ENCODE measurements at regions not wholly inside any gene's neighbourhood (a gene's known extent, or its start where the extent isn't known, plus 50 kb on each side); places are given as distances from the start of the nearest gene placed in this dataset.

DNA sequence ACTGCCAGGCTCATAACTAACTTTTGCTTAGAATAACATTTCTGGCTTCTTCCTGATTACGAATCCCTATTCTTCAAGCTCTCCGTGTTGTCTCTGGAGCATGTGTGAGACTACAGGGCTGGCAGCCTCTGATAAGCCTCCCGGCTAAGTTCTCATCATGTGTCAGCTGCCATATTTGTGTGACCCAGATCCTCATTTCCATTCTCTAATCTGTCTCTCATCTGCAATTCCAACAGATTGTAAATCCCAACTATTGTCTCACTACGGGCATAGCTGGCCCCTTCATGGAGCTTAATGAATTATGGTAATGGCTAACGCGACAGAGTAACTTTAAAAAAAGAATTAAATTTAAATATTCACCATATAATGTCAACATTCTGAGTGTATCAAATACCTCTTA, 165.4 kb downstream of the CMPK2 start:
- H3K4me1 ChIP-seq, result no peaks in the 10 kb centered on the region
- no peak overlapping the region for H3K27ac ChIP-seq
- no peak overlapping the region for H3K4me3 ChIP-seq
- DNase-seq, result no peak
- intact Hi-C loops (cut with DNase I), result no loop called here
- TF ChIP-seq, protein P1, sequence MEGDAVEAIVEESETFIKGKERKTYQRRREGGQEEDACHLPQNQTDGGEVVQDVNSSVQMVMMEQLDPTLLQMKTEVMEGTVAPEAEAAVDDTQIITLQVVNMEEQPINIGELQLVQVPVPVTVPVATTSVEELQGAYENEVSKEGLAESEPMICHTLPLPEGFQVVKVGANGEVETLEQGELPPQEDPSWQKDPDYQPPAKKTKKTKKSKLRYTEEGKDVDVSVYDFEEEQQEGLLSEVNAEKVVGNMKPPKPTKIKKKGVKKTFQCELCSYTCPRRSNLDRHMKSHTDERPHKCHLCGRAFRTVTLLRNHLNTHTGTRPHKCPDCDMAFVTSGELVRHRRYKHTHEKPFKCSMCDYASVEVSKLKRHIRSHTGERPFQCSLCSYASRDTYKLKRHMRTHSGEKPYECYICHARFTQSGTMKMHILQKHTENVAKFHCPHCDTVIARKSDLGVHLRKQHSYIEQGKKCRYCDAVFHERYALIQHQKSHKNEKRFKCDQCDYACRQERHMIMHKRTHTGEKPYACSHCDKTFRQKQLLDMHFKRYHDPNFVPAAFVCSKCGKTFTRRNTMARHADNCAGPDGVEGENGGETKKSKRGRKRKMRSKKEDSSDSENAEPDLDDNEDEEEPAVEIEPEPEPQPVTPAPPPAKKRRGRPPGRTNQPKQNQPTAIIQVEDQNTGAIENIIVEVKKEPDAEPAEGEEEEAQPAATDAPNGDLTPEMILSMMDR (IDR thresholded peaks at IDR 0.05), result no peak
- no peak for TF ChIP-seq POLR2A (IDR thresholded peaks at IDR 0.05)
- H3K36me3 ChIP-seq, result no peaks in the 10 kb centered on the region
- H3K9me3 ChIP-seq, result peaks cover 0 to 9% (median 3%) of the 10 kb centered on the region in 3 donors
- 62 to 78% methylated on average over 6 of the region's 6 CpGs for WGBS, 2 donors
- H3K27me3 ChIP-seq, result no peaks in the 10 kb centered on the region

DNA sequence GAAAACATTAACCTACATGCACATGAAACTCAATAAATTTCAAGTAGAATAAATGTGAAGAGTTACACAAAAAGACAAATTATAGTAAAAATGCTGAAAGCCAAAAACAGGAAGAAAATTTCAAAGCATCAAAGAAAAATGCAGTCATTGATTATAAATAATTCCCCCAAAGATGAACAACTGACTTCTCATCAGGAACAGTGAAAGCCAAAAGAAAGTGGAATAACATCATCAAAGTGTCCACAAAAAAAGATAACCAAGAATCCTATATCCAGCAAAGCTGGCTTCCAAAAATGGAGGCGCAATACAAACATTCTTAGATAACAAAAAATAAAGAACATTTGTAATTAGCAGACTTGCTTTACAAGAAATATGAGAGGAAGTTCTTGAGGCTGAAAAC, 161.6 kb downstream of the CMPK2 start:
- H3K27ac ChIP-seq, result no peak overlapping the region

DNA sequence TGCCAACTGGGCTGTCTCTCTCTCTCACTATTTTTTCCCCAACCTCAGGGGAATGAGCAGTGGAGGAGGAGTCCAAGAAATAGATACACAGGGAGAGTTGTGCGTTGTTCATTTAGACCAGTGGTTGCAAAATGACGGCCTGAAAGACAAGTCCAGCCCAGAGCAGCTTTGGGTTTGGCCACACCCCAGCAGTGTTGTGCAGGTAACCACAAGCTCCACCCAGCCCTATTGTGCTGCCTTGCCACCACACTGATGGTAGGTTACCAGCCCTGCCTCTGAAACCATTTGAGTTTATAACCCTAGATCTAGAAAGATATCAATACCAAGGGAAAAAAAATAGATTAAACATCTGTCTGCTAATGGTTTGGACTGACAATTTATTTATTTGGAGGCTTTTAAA, 144.3 kb downstream of the CMPK2 start:
- DNase-seq, result no peak
- Histone ChIP-seq H3K4me3 (no peak overlapping the region), H3K9me3 (no peaks in the 10 kb centered on the region), H3K27me3 (no peaks in the 10 kb centered on the region), H3K4me1 (no peaks in the 10 kb centered on the region), H3K27ac (no peak overlapping the region), H3K36me3 (no peaks in the 10 kb centered on the region)
- intact Hi-C loops (cut with DNase I), result no loop called here
- 80 to 92% methylated on average over 2 of the region's 2 CpGs for WGBS, 2 donors
- TF ChIP-seq, protein P1 (IDR thresholded peaks at IDR 0.05), result no peak
- no peak for TF ChIP-seq POLR2A (IDR thresholded peaks at IDR 0.05)

More for the DNA sequence above, 161.6 kb downstream of the CMPK2 start:
- no peaks in the 10 kb centered on the region for H3K36me3 ChIP-seq
- 96% methylated on average over 1 of the region's 1 CpG for WGBS, 2 donors
- TF ChIP-seq POLR2A (IDR thresholded peaks at IDR 0.05), result no peak
- TF ChIP-seq, protein P1 (IDR thresholded peaks at IDR 0.05), result no peak
- H3K4me1 ChIP-seq, result no peaks in the 10 kb centered on the region
- peaks cover 0 to 9% (median 3%) of the 10 kb centered on the region in 3 donors for H3K9me3 ChIP-seq
- DNase-seq, result no peak
- intact Hi-C loops (cut with DNase I), result no loop called here
- H3K4me3 ChIP-seq, result no peak overlapping the region
- no peaks in the 10 kb centered on the region for H3K27me3 ChIP-seq

DNA sequence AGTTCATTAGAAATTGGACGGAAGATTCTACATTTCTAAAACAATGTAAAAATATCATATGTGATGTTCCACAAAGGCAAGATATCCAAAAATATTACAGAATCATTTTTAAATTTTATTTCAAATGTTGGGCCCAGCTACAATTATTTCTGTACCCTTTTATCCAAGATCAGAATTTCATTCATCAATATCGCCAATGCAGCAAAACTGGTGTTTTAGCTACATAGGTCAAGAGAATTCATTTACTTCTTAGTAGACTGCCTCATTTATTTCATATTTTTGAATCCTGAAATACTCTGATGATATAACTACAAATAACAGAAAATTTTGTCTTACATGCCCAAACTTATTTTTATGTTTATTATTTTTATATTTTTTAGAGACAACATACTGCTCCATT, 143.1 kb downstream of the CMPK2 start:
- no peaks in the 10 kb centered on the region for H3K4me1 ChIP-seq
- DNase-seq, result no peak
- TF ChIP-seq, protein P1 (IDR thresholded peaks at IDR 0.05), result no peak
- TF ChIP-seq POLR2A (IDR thresholded peaks at IDR 0.05), result no peak
- no peaks in the 10 kb centered on the region for H3K27me3 ChIP-seq
- no peaks in the 10 kb centered on the region for H3K9me3 ChIP-seq
- 94% methylated on average over 2 of the region's 2 CpGs for WGBS, 2 donors
- no peak overlapping the region for H3K27ac ChIP-seq
- no peak overlapping the region for H3K4me3 ChIP-seq
- intact Hi-C loops (cut with DNase I), result no loop called here
- H3K36me3 ChIP-seq, result no peaks in the 10 kb centered on the region

DNA sequence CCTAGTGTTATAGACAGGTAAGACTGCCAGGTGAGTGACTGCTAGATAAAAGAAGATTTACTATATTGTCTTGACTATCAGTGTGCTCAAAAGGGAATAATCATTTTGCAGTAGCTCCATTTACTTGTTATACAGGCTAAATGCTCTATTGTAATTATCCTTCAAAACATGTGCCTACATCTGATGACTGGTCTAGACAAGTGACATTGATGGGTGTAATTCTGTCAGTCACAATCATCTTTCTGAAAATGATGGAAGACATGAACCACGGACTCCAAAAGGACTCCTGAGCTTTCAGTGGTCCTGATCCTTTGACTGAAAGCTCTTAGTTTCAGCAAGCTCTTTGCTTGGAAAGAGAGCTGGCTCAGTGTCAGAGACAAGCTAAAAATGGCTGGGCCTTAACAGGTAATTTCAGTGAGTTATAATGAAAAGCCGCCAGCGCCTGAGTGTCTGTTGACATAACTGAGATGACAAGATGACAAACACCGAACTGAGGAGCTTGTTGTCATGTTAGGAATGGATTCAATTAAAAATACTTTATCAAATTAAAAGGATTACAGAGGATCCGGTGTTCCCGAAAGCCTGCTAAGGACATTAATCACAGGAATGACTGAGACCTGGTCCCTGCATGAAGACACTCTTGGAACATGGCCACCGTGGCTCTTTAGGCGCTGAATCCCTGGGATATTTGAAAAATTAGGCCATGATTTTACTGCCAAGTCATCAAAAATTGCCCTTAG, 141.7 kb downstream of the CMPK2 start:
- intact Hi-C loops (cut with DNase I), result no loop called here
- Histone ChIP-seq H3K27me3 (no peaks in the 10 kb centered on the region), H3K4me3 (no peak overlapping the region), H3K9me3 (no peaks in the 10 kb centered on the region), H3K36me3 (no peaks in the 10 kb centered on the region), H3K27ac (no peak overlapping the region), H3K4me1 (no peaks in the 10 kb centered on the region)
- DNase-seq, result no peak
- WGBS, 2 donors, result 37 to 47% methylated on average over 8 of the region's 8 CpGs
- TF ChIP-seq, protein P1 (IDR thresholded peaks at IDR 0.05), result no peak
- TF ChIP-seq POLR2A (IDR thresholded peaks at IDR 0.05), result no peak

Data from esophagus squamous epithelium (tissue), 5 donors.